GM12892 (cell line): ENCODE measurements at regions not wholly inside any gene's neighbourhood (a gene's known extent, or its start where the extent isn't known, plus 50 kb on each side); places are given as distances from the start of the nearest gene placed in this dataset.

Experiments
- POLR2A ChIP-seq: IDR thresholded peaks from 2 replicates; pipeline ENCODE4 v1.6.1; 2011; ENCODE audit warnings: low read depth, low read length, control low read depth
- POLR2AphosphoS5 ChIP-seq: IDR thresholded peaks from 2 replicates; pipeline ENCODE4 v1.6.1; 2011; ENCODE audit warnings: low read depth, low read length, control low read depth

DNA sequence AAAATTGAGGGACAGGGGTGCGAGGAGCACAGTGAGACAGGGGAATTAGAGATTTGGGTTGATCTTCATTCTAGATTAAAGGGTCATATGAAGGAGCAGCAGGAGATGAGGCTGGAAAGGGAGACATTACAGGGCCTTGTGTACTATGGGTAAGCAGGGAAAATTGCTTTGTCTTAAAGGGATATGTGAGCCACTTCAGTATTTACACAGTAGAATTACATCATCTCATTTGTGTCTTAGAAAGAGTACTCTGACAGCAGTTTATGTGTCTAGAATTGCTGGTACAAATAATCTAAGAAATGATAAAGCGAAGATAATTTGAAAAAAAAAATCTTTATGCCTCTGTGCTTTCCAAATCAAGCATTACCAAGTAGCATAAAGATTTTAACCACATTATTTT, 287.0 kb upstream of the ARRDC3 start:
- TF ChIP-seq POLR2AphosphoS5 (no peak), POLR2A (no peak)
